ENCODE measurements at regions not wholly inside any gene's neighbourhood (a gene's known extent, or its start where the extent isn't known, plus 50 kb on each side); places are given as distances from the start of the nearest gene placed in this dataset.

DNA sequence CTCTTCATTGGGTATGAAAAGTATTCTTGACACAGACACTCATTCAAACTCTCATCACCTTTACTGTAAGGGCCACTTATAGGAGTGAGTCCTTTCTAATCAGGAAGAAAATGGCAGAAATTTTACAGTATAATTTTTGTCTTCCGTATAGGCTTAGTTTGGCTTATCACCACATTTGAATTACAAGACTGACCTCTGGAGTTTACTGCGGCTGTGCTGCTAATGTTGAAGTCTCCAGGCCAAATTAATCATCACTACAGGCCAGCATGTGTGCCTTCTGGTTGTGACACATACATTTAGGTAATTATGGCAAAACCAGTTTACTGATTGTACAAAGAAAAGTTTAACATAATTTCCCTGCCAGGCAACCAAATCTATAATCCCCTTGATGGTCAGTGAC is 753.6 kb upstream of the GCFC2 start:
- H2BK12ac ChIP-seq (ENCODE audit: low read length), result no peak overlapping the region
- no peak overlapping the region for H3K4me2 ChIP-seq (ENCODE audit: insufficient read depth, low read length, poor library complexity, severe bottlenecking)
- H3K4me3 ChIP-seq (ENCODE audit: low read length in 2 of 2), result no peak overlapping the region
- H3K14ac ChIP-seq (ENCODE audit: low read length), result no peak overlapping the region
- no CpG with 5 or more reads among the region's 2 CpGs for WGBS, 2 donors (ENCODE audit: extremely low coverage in 2 of 2, insufficient read length in 2 of 2, insufficient replicate concordance in 1 of 2)
- no peak overlapping the region for H2BK5ac ChIP-seq (ENCODE audit: low read length)
- no peak overlapping the region for H2BK120ac ChIP-seq (ENCODE audit: low read depth, low read length)
- H3K79me1 ChIP-seq (ENCODE audit: low read depth, low read length), result no peaks in the 10 kb centered on the region
- no peak overlapping the region for H3K27ac ChIP-seq (replicated peaks; ENCODE audit: low read length)
- no peak overlapping the region for H3K18ac ChIP-seq (ENCODE audit: low read length)
- no peak overlapping the region for H4K91ac ChIP-seq (ENCODE audit: low read depth, low read length, poor library complexity)
- no peak overlapping the region for H3K23ac ChIP-seq (ENCODE audit: low read depth, low read length, poor library complexity)
- no peaks in the 10 kb centered on the region for H3K4me1 ChIP-seq (ENCODE audit: control insufficient read depth in 2 of 2, insufficient read depth in 1 of 2, low read depth in 1 of 2, low read length in 2 of 2)
- H3K9ac ChIP-seq (ENCODE audit: low read depth, low read length, poor library complexity), result no peak overlapping the region
- no peaks in the 10 kb centered on the region for H3K27me3 ChIP-seq (ENCODE audit: control insufficient read depth in 3 of 3, insufficient read depth in 3 of 3, low read depth in 1 of 3, low read length in 3 of 3)
- no peaks in the 10 kb centered on the region for H3K9me3 ChIP-seq (replicated peaks in 1 of 2; ENCODE audit: control insufficient read depth in 2 of 2, insufficient read depth in 1 of 2, low read depth in 1 of 2, low read length in 2 of 2)
- no peak overlapping the region for H2AK5ac ChIP-seq (ENCODE audit: low read depth, low read length)
- no peak overlapping the region for H3K4ac ChIP-seq (ENCODE audit: low read length)
- H4K8ac ChIP-seq (ENCODE audit: low read depth, low read length), result no peak overlapping the region
- no peak overlapping the region for H2AFZ ChIP-seq (ENCODE audit: low read length)
- H3K36me3 ChIP-seq (replicated peaks in 1 of 2; ENCODE audit: control insufficient read depth in 2 of 2, insufficient read depth in 2 of 2, low read length in 2 of 2), result no peaks in the 10 kb centered on the region
- no peak for DNase-seq (ENCODE audit: low spot score)
- H2BK15ac ChIP-seq (ENCODE audit: low read length), result no peak overlapping the region

GRCh38 chr2:76461431-76461830 is 750.7 kb upstream of the GCFC2 start:
- H3K27ac ChIP-seq (replicated peaks; ENCODE audit: low read length), result no peak overlapping the region
- no peaks in the 10 kb centered on the region for H3K79me1 ChIP-seq (ENCODE audit: low read depth, low read length)
- DNase-seq (ENCODE audit: low spot score), result no peak
- H3K23ac ChIP-seq (ENCODE audit: low read depth, low read length, poor library complexity), result no peak overlapping the region
- no peaks in the 10 kb centered on the region for H3K27me3 ChIP-seq (ENCODE audit: control insufficient read depth in 3 of 3, insufficient read depth in 3 of 3, low read depth in 1 of 3, low read length in 3 of 3)
- no peak overlapping the region for H2BK15ac ChIP-seq (ENCODE audit: low read length)
- no peak overlapping the region for H4K8ac ChIP-seq (ENCODE audit: low read depth, low read length)
- WGBS, 2 donors (ENCODE audit: extremely low coverage in 2 of 2, insufficient read length in 2 of 2, insufficient replicate concordance in 1 of 2), result no CpG with 5 or more reads among the region's 4 CpGs
- H2BK120ac ChIP-seq (ENCODE audit: low read depth, low read length), result no peak overlapping the region
- no peaks in the 10 kb centered on the region for H3K36me3 ChIP-seq (replicated peaks in 1 of 2; ENCODE audit: control insufficient read depth in 2 of 2, insufficient read depth in 2 of 2, low read length in 2 of 2)
- no peak overlapping the region for H3K4me2 ChIP-seq (ENCODE audit: insufficient read depth, low read length, poor library complexity, severe bottlenecking)
- H3K14ac ChIP-seq (ENCODE audit: low read length), result no peak overlapping the region
- H3K4me3 ChIP-seq (ENCODE audit: low read length in 2 of 2), result no peak overlapping the region
- H2AK5ac ChIP-seq (ENCODE audit: low read depth, low read length), result no peak overlapping the region
- H3K4me1 ChIP-seq (ENCODE audit: control insufficient read depth in 2 of 2, insufficient read depth in 1 of 2, low read depth in 1 of 2, low read length in 2 of 2), result no peaks in the 10 kb centered on the region
- H2BK5ac ChIP-seq (ENCODE audit: low read length), result no peak overlapping the region
- H3K4ac ChIP-seq (ENCODE audit: low read length), result no peak overlapping the region
- no peak overlapping the region for H2AFZ ChIP-seq (ENCODE audit: low read length)
- no peak overlapping the region for H3K9ac ChIP-seq (ENCODE audit: low read depth, low read length, poor library complexity)
- H4K91ac ChIP-seq (ENCODE audit: low read depth, low read length, poor library complexity), result no peak overlapping the region
- no peak overlapping the region for H2BK12ac ChIP-seq (ENCODE audit: low read length)
- H3K9me3 ChIP-seq (replicated peaks in 1 of 2; ENCODE audit: control insufficient read depth in 2 of 2, insufficient read depth in 1 of 2, low read depth in 1 of 2, low read length in 2 of 2), result no peaks in the 10 kb centered on the region
- H3K18ac ChIP-seq (ENCODE audit: low read length), result no peak overlapping the region

- no peak overlapping the region for H4K8ac ChIP-seq (ENCODE audit: low read depth, low read length)
- H2BK15ac ChIP-seq (ENCODE audit: low read length), result no peak overlapping the region
- no peak overlapping the region for H2BK5ac ChIP-seq (ENCODE audit: low read length)
- H3K27ac ChIP-seq (replicated peaks; ENCODE audit: low read length), result no peak overlapping the region
- no peak for DNase-seq (ENCODE audit: low spot score)
- no peak overlapping the region for H2BK120ac ChIP-seq (ENCODE audit: low read depth, low read length)
- H3K4me1 ChIP-seq (ENCODE audit: control insufficient read depth in 2 of 2, insufficient read depth in 1 of 2, low read depth in 1 of 2, low read length in 2 of 2), result no peaks in the 10 kb centered on the region
- no peaks in the 10 kb centered on the region for H3K79me1 ChIP-seq (ENCODE audit: low read depth, low read length)
- no peak overlapping the region for H3K4me2 ChIP-seq (ENCODE audit: insufficient read depth, low read length, poor library complexity, severe bottlenecking)
- no peak overlapping the region for H2AK5ac ChIP-seq (ENCODE audit: low read depth, low read length)
- no peak overlapping the region for H3K4ac ChIP-seq (ENCODE audit: low read length)
- no peaks in the 10 kb centered on the region for H3K9me3 ChIP-seq (replicated peaks in 1 of 2; ENCODE audit: control insufficient read depth in 2 of 2, insufficient read depth in 1 of 2, low read depth in 1 of 2, low read length in 2 of 2)
- H3K14ac ChIP-seq (ENCODE audit: low read length), result no peak overlapping the region
- no peak overlapping the region for H2AFZ ChIP-seq (ENCODE audit: low read length)
- H3K23ac ChIP-seq (ENCODE audit: low read depth, low read length, poor library complexity), result no peak overlapping the region
- WGBS, 2 donors (ENCODE audit: extremely low coverage in 2 of 2, insufficient read length in 2 of 2, insufficient replicate concordance in 1 of 2), result no CpG with 5 or more reads among the region's 2 CpGs
- H3K4me3 ChIP-seq (ENCODE audit: low read length in 2 of 2), result no peak overlapping the region
- no peak overlapping the region for H2BK12ac ChIP-seq (ENCODE audit: low read length)
- H3K18ac ChIP-seq (ENCODE audit: low read length), result no peak overlapping the region
- H3K27me3 ChIP-seq (ENCODE audit: control insufficient read depth in 3 of 3, insufficient read depth in 3 of 3, low read depth in 1 of 3, low read length in 3 of 3), result no peaks in the 10 kb centered on the region
- no peak overlapping the region for H3K9ac ChIP-seq (ENCODE audit: low read depth, low read length, poor library complexity)
- no peaks in the 10 kb centered on the region for H3K36me3 ChIP-seq (replicated peaks in 1 of 2; ENCODE audit: control insufficient read depth in 2 of 2, insufficient read depth in 2 of 2, low read length in 2 of 2)
- H4K91ac ChIP-seq (ENCODE audit: low read depth, low read length, poor library complexity), result no peak overlapping the region
Measured at GRCh38 chr2:76455910-76456309, 745.2 kb upstream of the GCFC2 start.

GRCh38 chr2:76450024-76450475 is 739.3 kb upstream of the GCFC2 start:
- no peak overlapping the region for H3K23ac ChIP-seq (ENCODE audit: low read depth, low read length, poor library complexity)
- no peak overlapping the region for H2AFZ ChIP-seq (ENCODE audit: low read length)
- H3K14ac ChIP-seq (ENCODE audit: low read length), result no peak overlapping the region
- H3K9me3 ChIP-seq (replicated peaks in 1 of 2; ENCODE audit: control insufficient read depth in 2 of 2, insufficient read depth in 1 of 2, low read depth in 1 of 2, low read length in 2 of 2), result peaks cover 0 to 2% of the 10 kb centered on the region in 2 donors
- H3K9ac ChIP-seq (ENCODE audit: low read depth, low read length, poor library complexity), result no peak overlapping the region
- no peak overlapping the region for H2BK15ac ChIP-seq (ENCODE audit: low read length)
- no peaks in the 10 kb centered on the region for H3K27me3 ChIP-seq (ENCODE audit: control insufficient read depth in 3 of 3, insufficient read depth in 3 of 3, low read depth in 1 of 3, low read length in 3 of 3)
- no peaks in the 10 kb centered on the region for H3K79me1 ChIP-seq (ENCODE audit: low read depth, low read length)
- no CpG with 5 or more reads among the region's 1 CpG for WGBS, 2 donors (ENCODE audit: extremely low coverage in 2 of 2, insufficient read length in 2 of 2, insufficient replicate concordance in 1 of 2)
- no peaks in the 10 kb centered on the region for H3K36me3 ChIP-seq (replicated peaks in 1 of 2; ENCODE audit: control insufficient read depth in 2 of 2, insufficient read depth in 2 of 2, low read length in 2 of 2)
- H3K4me2 ChIP-seq (ENCODE audit: insufficient read depth, low read length, poor library complexity, severe bottlenecking), result no peak overlapping the region
- no peak overlapping the region for H2BK12ac ChIP-seq (ENCODE audit: low read length)
- no peak overlapping the region for H2BK120ac ChIP-seq (ENCODE audit: low read depth, low read length)
- H2BK5ac ChIP-seq (ENCODE audit: low read length), result no peak overlapping the region
- DNase-seq (ENCODE audit: low spot score), result no peak
- H3K27ac ChIP-seq (replicated peaks; ENCODE audit: low read length), result no peak overlapping the region
- H3K18ac ChIP-seq (ENCODE audit: low read length), result no peak overlapping the region
- no peak overlapping the region for H2AK5ac ChIP-seq (ENCODE audit: low read depth, low read length)
- H3K4ac ChIP-seq (ENCODE audit: low read length), result no peak overlapping the region
- H4K8ac ChIP-seq (ENCODE audit: low read depth, low read length), result no peak overlapping the region
- no peak overlapping the region for H3K4me3 ChIP-seq (ENCODE audit: low read length in 2 of 2)
- H3K4me1 ChIP-seq (ENCODE audit: control insufficient read depth in 2 of 2, insufficient read depth in 1 of 2, low read depth in 1 of 2, low read length in 2 of 2), result no peaks in the 10 kb centered on the region
- no peak overlapping the region for H4K91ac ChIP-seq (ENCODE audit: low read depth, low read length, poor library complexity)

All from neuronal stem cell (in vitro differentiated cells).